ENCODE measurements at regions not wholly inside any gene's neighbourhood (a gene's known extent, or its start where the extent isn't known, plus 50 kb on each side); places are given as distances from the start of the nearest gene placed in this dataset.

- TF ChIP-seq, protein P1, sequence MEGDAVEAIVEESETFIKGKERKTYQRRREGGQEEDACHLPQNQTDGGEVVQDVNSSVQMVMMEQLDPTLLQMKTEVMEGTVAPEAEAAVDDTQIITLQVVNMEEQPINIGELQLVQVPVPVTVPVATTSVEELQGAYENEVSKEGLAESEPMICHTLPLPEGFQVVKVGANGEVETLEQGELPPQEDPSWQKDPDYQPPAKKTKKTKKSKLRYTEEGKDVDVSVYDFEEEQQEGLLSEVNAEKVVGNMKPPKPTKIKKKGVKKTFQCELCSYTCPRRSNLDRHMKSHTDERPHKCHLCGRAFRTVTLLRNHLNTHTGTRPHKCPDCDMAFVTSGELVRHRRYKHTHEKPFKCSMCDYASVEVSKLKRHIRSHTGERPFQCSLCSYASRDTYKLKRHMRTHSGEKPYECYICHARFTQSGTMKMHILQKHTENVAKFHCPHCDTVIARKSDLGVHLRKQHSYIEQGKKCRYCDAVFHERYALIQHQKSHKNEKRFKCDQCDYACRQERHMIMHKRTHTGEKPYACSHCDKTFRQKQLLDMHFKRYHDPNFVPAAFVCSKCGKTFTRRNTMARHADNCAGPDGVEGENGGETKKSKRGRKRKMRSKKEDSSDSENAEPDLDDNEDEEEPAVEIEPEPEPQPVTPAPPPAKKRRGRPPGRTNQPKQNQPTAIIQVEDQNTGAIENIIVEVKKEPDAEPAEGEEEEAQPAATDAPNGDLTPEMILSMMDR (IDR thresholded peaks at IDR 0.05) = peak in 2 of 6 experiments; percentile 22 to 61
- TF ChIP-seq POLR2A (IDR thresholded peaks at IDR 0.05) = no peak
Measured at GRCh38 chr2:18883616-18884456, 294.5 kb upstream of the NT5C1B start.

All from esophagus squamous epithelium (tissue), 4 donors.